GM12873 (cell line): ENCODE measurements at regions not wholly inside any gene's neighbourhood (a gene's known extent, or its start where the extent isn't known, plus 50 kb on each side); places are given as distances from the start of the nearest gene placed in this dataset.

Experiments
- CTCF ChIP-seq: IDR thresholded peaks from 2 replicates; pipeline ENCODE4 v1.5.1; 2012; ENCODE audit warnings: low read depth, mild to moderate bottlenecking, moderate library complexity, low read length, control low read depth; ENCODE audit not compliant: insufficient read depth; ENCODE audit errors: missing control alignments

GRCh38 chr3:72282918-72283317, 498.0 kb upstream of the PROK2 start:
- TF ChIP-seq CTCF, result no peak

- TF ChIP-seq CTCF, result no peak
Observed at GRCh38 chr3:72281551-72281950, 496.6 kb upstream of the PROK2 start.

GRCh38 chr3:72280876-72281275, 495.9 kb upstream of the PROK2 start:
- no peak for TF ChIP-seq CTCF

- no peak for TF ChIP-seq CTCF
Observed at GRCh38 chr3:72279631-72280041, 494.7 kb upstream of the PROK2 start.

- TF ChIP-seq CTCF, result no peak
Observed at GRCh38 chr3:72279068-72279604, 494.2 kb upstream of the PROK2 start.

- no peak for TF ChIP-seq CTCF
Observed at GRCh38 chr3:72278349-72279067, 493.6 kb upstream of the PROK2 start.

- TF ChIP-seq CTCF, result no peak
Observed at GRCh38 chr3:72277710-72278109, 492.8 kb upstream of the PROK2 start.
